Parathyroid adenoma (tissue), 2 donors: ENCODE measurements at regions not wholly inside any gene's neighbourhood (a gene's known extent, or its start where the extent isn't known, plus 50 kb on each side); places are given as distances from the start of the nearest gene placed in this dataset.

Source experiments
- H2AFZ ChIP-seq: fragments of 300-600 bp; sonication (generic); one replicate; pipeline ENCODE4 v1.7.0; 2017; ENCODE audit warnings: antibody characterized with exemption, mild to moderate bottlenecking
- H3K27ac ChIP-seq: fragments of 300-600 bp; sonication (generic); one replicate; pipeline ENCODE4 v1.7.0; 2017
- H3K27me3 ChIP-seq: fragments of 300-600 bp; sonication (generic); one replicate; pipeline ENCODE4 v1.7.0; 2017; ENCODE audit warnings: low read length; ENCODE audit not compliant: control insufficient read depth, insufficient read depth
- H3K36me3 ChIP-seq: fragments of 300-600 bp; sonication (generic); one replicate; pipeline ENCODE4 v1.7.0; 2017; ENCODE audit warnings: low read length; ENCODE audit not compliant: control insufficient read depth, insufficient read depth
- H3K4me1 ChIP-seq: fragments of 300-600 bp; sonication (generic); one replicate; pipeline ENCODE4 v1.7.0; 2017; ENCODE audit warnings: control low read depth
- H3K4me2 ChIP-seq: fragments of 300-600 bp; sonication (generic); one replicate; pipeline ENCODE4 v1.7.0; 2017; ENCODE audit warnings: low read length
- H3K4me3 ChIP-seq: fragments of 300-600 bp; sonication (generic); one replicate; pipeline ENCODE4 v1.7.0; 2017; ENCODE audit warnings: low read depth, low read length
- H3K79me2 ChIP-seq: fragments of 300-600 bp; sonication (generic); one replicate; pipeline ENCODE4 v1.7.0; 2017; ENCODE audit warnings: control low read depth
- H3K9ac ChIP-seq: fragments of 300-600 bp; sonication (generic); one replicate; pipeline ENCODE4 v1.7.0; 2017; ENCODE audit warnings: mild to moderate bottlenecking
- H3K9me3 ChIP-seq: fragments of 300-600 bp; sonication (generic); one replicate; pipeline ENCODE4 v1.7.0; 2017; ENCODE audit warnings: low read length; ENCODE audit not compliant: control insufficient read depth
- TF ChIP-seq, protein P1 (sequence below): fragments of 300-600 bp; sonication (generic); IDR thresholded peaks from one replicate; pipeline ENCODE4 v1.7.0; 2017; ENCODE audit warnings: antibody characterized with exemption, mild to moderate bottlenecking
- donor health status: primary hyperparathyroidism.

DNA sequence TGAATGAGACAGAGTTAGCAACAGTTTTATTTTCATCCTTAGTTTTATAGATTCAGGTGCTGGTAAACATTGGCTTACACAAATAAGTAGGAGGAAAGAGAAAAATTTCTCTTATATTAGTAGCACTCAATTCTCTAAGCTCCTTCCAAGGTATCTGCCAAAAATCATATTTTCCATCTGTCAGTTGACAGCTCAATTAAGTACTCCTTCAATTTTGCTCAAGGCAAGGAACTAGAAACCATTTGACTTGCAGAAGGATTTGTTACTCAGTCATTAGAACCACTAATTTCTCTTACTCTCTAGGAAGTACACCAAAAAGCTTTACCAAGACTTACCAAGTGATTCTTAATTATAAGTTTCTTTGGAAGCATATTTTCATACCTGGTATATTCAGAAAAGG, 101.4 kb upstream of the ATP8B1 start:
- Histone ChIP-seq H2AFZ (no peak overlapping the region), H3K4me2 (no peak overlapping the region), H3K9ac (no peak overlapping the region), H3K9me3 (no peaks in the 10 kb centered on the region), H3K4me1 (no peaks in the 10 kb centered on the region), H3K27ac (no peak overlapping the region), H3K4me3 (no peak overlapping the region), H3K79me2 (no peaks in the 10 kb centered on the region), H3K36me3 (no peaks in the 10 kb centered on the region), H3K27me3 (no peaks in the 10 kb centered on the region)
- TF ChIP-seq, protein P1, sequence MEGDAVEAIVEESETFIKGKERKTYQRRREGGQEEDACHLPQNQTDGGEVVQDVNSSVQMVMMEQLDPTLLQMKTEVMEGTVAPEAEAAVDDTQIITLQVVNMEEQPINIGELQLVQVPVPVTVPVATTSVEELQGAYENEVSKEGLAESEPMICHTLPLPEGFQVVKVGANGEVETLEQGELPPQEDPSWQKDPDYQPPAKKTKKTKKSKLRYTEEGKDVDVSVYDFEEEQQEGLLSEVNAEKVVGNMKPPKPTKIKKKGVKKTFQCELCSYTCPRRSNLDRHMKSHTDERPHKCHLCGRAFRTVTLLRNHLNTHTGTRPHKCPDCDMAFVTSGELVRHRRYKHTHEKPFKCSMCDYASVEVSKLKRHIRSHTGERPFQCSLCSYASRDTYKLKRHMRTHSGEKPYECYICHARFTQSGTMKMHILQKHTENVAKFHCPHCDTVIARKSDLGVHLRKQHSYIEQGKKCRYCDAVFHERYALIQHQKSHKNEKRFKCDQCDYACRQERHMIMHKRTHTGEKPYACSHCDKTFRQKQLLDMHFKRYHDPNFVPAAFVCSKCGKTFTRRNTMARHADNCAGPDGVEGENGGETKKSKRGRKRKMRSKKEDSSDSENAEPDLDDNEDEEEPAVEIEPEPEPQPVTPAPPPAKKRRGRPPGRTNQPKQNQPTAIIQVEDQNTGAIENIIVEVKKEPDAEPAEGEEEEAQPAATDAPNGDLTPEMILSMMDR, result no peak

DNA sequence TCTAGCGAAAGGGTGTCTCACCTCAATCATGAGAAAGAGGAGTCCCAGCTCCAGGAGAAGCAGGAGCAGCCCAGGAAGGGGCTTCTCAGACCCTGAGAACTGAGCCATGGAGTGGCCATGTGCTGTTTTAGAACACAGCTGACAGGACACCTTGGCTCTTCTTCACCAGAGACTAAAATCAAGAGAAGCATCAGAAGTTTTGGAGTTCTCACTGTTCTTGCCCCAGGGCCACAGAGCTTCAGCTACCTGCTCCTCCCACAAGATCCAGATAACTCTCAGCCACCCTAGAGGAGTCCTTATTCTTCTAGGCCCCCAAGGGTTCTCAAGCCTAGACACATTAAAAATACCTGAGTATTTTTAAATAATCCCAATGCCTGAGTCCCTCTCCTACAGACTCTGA, 99.6 kb upstream of the ATP8B1 start:
- no peaks in the 10 kb centered on the region for H3K36me3 ChIP-seq
- H2AFZ ChIP-seq, result no peak overlapping the region
- H3K4me2 ChIP-seq, result no peak overlapping the region
- H3K4me1 ChIP-seq, result no peaks in the 10 kb centered on the region
- H3K9ac ChIP-seq, result no peak overlapping the region
- H3K4me3 ChIP-seq, result no peak overlapping the region
- no peaks in the 10 kb centered on the region for H3K9me3 ChIP-seq
- TF ChIP-seq, protein P1, result no peak
- no peaks in the 10 kb centered on the region for H3K27me3 ChIP-seq
- no peaks in the 10 kb centered on the region for H3K79me2 ChIP-seq
- no peak overlapping the region for H3K27ac ChIP-seq

DNA sequence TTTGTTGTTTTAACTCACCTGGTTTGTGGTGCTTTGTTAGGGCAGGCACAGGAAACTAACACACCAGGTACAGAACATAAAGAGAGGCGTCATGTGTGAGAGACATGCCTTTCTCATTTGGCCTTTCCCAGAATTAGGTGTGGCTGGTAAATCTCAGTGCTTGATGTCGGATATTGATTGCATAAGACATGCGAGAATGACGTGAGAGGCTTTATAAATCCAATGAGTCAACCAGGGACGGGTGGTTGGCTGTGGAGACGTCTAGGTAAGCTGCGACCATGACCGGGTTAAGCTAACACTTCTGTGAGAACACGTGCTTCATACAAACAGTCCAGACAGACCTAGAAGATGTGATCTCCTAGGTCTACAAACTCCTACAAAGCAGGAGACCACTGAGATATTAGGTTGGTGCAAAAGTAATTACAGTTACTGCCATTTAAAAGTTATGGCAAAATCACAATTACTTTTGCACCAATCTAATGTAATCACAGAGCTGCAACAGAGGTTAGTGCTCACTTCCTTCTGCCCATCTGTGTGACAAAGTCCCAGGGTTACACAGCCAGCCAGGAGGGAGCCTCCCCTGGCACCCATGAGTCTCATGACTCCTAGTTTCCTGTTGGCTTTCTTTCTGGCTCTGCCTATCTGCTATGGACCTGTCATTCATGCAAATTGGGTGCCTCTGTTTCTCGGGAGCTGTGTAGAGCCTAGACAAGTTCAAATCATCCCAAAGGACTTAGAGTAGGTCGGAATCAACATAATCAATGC, 98.9 kb upstream of the ATP8B1 start:
- H3K36me3 ChIP-seq, result no peaks in the 10 kb centered on the region
- H3K9ac ChIP-seq, result no peak overlapping the region
- no peaks in the 10 kb centered on the region for H3K9me3 ChIP-seq
- H3K79me2 ChIP-seq, result no peaks in the 10 kb centered on the region
- no peak overlapping the region for H2AFZ ChIP-seq
- no peak overlapping the region for H3K27ac ChIP-seq
- H3K4me2 ChIP-seq, result no peak overlapping the region
- no peak overlapping the region for H3K4me3 ChIP-seq
- TF ChIP-seq, protein P1, result no peak
- no peaks in the 10 kb centered on the region for H3K4me1 ChIP-seq
- H3K27me3 ChIP-seq, result no peaks in the 10 kb centered on the region

- no peaks in the 10 kb centered on the region for H3K4me1 ChIP-seq
- H2AFZ ChIP-seq, result no peak overlapping the region
- H3K9ac ChIP-seq, result no peak overlapping the region
- no peak overlapping the region for H3K4me2 ChIP-seq
- TF ChIP-seq, protein P1, result no peak
- H3K27ac ChIP-seq, result no peak overlapping the region
- no peaks in the 10 kb centered on the region for H3K79me2 ChIP-seq
- no peak overlapping the region for H3K4me3 ChIP-seq
- H3K36me3 ChIP-seq, result no peaks in the 10 kb centered on the region
- H3K27me3 ChIP-seq, result no peaks in the 10 kb centered on the region
- H3K9me3 ChIP-seq, result no peaks in the 10 kb centered on the region
Measured at GRCh38 chr18:57900906-57901435, 97.9 kb upstream of the ATP8B1 start.
